Stimulated activated CD4-positive, alpha-beta T cell treated with anti-CD3 and anti-CD28 coated beads, Interleukin-12 subunit alpha, Interleukin-12 subunit beta, amount 100 ng/mL, for 4 hours (primary cell): ENCODE measurements at regions not wholly inside any gene's neighbourhood (a gene's known extent, or its start where the extent isn't known, plus 50 kb on each side); places are given as distances from the start of the nearest gene placed in this dataset.
A peak's percentile ranks its signal among the peaks of the same experiment; 100 is the strongest.
"Not testable (repeated sequence)": the region's sequence is repeated elsewhere in the genome, so short reads cannot be mapped to it uniquely, and the experiment has no call there.

Experiments used
- DNase-seq: peaks from one replicate; pipeline ENCODE4 v3.0.0-alpha.2; 2020

DNA sequence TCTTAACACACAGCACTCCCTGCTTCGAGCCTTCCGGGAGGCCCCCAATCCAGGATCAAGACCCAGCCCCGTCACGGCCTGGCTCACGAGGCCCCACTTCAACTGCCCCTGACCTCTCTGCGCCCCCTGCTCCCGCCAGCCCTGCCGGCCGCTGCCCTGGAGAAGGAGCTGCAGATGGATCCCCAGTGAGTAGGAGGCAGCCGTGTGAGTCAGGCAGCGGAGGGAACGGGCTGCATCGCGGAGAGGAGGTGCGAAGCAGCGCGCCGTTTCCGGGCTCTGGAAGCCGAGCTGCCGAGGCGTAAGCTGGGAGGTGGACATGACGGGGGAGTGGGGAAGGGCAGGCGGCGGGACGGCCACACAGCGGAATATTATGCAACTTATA is 133.4 kb downstream of the TPRA1 start:
- DNase-seq = peak; percentile 12

DNA sequence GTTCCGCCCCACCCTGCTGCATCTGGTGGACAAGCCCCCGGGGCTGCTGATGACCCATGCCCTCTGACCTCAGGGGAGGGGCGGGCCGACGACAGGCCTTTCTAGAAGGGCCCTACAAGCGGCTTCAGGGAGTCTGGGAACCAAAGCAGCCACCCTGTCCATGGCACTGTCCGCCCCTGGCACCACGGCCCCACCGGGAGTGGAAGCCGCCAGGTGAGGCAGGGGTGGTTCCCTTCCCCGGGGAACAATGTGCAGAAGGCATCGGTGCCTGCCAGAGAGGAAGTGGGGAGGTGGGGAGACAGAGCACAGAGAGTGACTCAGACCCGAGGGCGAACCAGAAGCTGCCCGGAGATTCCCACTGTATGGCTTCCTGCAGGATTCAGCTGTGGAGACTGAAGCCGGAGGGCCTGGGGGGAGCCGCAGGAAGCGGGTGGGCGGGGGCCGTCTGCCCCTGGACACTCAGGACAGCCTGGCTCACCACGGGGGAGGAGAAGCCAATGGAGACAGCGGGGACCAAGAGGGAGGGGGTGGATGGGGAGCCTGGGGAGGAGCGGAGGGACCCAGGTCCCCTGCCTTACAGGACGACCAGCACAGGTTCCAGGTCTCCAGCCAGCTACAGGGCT is 134.0 kb downstream of the TPRA1 start:
- DNase-seq = no peak

DNA sequence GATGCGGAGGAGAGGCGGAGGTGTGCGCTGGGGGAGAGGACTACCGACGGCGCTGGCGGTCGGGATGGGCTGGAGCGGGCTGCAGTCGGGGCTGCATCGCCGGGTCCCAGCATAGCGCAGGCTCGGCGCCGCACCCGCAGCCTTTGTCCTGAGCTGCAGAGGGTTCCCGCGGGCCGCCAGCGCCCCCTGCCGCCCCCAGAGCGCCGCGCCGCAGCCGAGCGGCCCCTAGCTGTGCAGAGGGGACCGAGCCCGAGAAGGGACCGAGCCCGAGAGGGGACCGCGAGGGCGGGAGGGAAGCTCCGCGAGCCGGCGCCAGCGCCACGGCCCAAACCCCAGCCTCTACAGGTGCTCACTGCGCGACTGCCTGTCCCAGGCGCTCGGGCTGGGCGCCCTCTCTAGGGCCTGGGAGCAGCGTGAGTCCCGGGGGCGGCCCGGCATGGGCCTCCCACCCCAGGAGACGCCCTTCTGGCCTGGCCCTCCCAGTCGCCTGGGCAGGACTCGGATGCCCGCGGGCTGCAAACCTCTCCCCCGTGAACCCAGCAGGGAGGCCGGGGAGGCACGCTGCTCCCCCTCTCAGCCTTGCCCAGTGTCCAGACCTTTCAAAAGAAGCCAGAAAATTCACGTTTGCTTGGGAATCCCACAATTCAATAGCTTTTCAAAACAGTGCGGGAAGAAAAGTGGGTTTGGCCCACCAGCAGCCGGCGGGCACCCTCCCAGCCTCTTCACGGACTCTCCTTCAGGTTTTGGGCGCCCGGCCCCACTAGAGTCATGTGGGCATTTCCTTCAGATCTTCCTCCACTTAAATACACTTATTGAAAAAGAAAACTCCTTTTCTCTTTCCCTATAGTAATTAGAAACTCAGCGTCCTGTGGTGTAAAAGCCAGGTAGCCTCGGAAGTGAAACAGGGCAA is 134.7 kb downstream of the TPRA1 start:
- peak; percentile 43 for DNase-seq

DNA sequence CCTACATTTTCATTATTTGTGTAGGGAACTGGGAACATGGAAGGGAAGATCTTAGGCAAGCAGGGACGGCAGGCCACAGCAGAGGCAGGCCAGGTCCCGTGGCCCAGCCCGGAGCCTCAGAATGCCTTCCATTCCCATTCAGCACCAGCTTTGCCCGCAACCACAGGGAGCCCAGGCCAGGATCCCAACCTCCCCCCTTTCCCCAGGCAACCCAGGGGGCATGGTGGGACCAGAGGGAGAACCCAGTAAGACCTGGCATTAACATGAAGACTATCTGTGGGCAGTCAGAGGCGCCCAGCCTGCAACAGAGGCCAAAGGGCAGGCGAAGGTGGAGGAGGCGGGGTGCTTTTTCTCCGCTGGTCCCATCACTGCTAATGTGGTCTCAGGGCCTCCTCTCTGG is 135.6 kb downstream of the TPRA1 start:
- DNase-seq = no peak

DNA sequence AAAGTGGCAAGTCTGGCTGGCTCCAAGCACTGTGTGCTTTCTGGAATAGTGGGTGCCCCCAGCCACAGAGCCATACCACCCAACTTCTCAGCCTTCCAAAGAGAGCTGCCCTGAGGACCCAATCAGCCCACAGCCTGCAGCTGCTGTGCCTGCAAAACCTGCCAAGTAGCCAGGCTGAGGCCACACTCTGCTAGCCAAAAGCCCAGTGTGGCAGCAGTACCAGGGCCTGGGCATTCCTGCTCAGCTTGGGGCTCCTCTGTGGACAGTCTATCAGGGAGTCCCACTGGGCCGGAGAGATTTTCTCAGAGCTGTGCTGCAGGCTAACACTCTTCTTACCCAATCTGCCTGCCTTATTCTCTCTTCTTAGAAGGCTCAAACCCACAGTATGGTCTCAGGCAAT is 136.5 kb downstream of the TPRA1 start:
- no peak for DNase-seq

- no peak for DNase-seq
Observed at GRCh38 chr3:127452321-127452821, 138.2 kb downstream of the TPRA1 start.

DNA sequence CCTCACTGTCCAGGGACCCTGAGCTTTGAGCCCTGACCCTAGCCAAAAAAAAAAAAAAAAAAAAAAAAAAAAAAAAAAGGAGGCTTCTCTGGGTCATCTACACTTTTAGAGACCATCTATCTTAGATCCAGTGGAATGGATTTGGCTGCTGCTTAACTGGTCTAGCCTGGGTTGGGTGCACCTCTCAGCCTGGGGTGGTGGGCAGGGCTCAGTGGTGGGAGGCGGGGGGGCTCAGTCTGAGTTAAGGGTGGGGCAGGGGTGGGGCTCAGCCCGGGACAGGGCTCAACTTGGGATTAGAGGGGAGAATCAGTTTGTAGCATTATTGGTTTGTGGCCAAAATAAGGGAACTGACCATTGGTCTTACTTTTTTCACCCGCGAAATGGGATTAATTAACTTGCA is 139.2 kb downstream of the TPRA1 start:
- DNase-seq = no peak

GRCh38 chr3:127450331-127450730 is 140.2 kb downstream of the TPRA1 start:
- DNase-seq = no peak

DNA sequence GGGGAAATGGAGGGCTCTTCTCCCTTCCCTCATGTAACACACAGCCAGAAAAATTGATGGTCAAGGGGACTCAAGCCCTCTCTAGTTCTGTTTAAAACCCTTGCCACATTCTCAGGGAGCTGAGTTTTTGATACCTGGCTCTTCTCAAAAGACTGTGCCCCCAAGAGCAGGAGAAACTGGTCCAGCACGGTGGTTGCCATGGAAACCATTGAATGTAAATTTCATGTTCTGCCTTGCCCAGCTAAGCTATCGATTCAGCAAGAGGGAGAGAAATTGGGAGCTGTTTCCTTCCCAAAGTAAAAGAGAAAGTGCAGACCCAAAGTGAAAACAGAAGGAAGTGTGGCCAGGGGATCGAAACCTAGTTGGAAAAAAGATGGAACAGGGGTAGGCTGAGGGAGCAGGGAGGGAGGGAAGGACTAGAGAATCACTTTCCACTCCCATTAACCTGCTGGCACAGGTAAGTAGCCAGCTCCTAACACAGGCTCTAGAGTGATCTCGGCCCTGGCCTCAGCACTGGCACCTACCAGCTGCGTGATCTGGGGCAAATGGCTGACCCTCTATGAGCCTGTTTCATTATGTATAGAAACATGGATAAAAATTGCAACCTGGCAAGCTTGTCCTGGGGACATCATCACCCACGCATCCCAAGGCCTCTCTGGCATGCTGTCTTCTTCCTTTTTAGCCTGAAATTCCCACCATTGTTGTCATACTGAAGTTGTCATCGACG is 140.9 kb downstream of the TPRA1 start:
- no peak for DNase-seq

- no peak for DNase-seq
Observed at GRCh38 chr3:127448671-127449070, 141.9 kb downstream of the TPRA1 start.

DNA sequence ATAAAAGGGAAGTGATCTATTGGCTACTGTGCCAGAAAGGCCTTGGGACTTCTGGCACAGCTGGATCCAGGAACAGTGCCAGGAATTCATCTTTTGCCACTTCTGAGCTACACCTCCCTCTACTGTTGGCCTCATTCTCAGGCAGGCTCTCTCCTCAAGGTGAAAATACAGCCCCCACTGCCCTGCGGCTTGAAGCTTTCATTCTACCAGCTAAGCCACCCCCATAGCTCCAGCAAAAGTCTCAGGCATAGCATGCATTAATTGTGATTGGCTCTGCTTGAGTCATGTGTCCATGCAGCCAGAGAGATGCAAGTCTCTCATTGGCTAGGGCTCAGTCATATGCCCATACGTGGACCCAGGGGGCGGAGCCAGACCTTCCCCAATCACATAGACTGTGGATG is 142.4 kb downstream of the TPRA1 start:
- no peak for DNase-seq

DNA sequence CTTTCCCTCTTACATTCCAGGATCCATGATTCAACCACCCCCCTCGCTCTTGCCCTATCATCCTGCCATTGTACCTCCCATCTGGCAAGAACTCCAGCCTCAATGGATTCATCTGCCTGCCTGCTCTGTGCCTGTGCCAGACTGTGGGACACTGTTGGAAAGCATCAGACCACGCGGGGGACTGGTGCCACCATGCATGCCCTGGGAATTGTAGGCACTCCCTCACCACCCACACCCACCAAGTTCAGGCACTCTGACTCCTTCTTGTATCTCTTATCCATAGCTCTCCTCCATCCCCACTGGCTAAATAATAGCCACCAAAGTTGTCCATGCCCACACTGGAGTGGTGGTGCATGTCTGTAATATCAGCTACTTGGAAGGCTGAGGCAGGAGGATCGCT is 143.8 kb downstream of the TPRA1 start:
- DNase-seq = no peak

DNA sequence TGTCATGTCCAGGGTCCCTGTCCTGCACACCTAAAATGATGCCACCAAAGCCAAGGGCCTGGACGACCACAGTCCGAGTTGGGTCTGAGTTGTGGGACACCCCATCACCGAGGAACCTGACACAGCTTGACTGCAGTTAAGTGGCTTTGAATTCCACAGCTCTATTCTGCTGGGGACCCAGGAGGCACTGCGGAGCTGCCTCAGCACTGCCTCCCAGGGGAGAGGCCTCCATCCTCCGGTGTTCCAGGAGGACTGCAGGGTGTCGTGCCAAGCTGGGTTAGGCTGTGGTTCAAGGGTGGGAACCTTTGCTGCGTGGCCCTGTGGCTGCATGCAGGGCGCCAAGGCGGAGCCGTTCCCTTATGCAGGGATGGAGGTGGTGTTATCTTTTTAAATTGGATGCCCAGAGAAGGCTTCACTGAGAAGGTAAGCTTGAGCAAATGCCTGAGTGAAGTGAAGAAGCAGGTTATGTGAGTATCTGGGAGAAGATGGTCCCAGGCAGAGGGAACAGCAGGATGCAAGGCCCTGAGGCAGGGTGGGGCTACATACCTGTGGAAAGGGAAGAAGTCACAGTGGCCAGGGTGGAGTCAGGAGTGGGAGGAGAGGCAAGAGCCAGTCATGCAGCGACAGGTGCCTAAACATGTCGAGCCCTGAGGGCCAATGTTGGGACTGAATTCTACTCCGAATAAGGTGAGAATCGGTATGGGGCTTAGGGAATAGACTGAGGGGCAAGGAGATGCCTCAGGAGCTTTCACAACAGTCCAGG is 144.8 kb downstream of the TPRA1 start:
- DNase-seq = no peak

GRCh38 chr3:127444761-127445160 is 145.8 kb downstream of the TPRA1 start:
- no peak for DNase-seq

- DNase-seq = no peak
Observed at GRCh38 chr3:127443581-127444375, 146.8 kb downstream of the TPRA1 start.

GRCh38 chr3:127442506-127442905 is 148.0 kb downstream of the TPRA1 start:
- no peak for DNase-seq

DNA sequence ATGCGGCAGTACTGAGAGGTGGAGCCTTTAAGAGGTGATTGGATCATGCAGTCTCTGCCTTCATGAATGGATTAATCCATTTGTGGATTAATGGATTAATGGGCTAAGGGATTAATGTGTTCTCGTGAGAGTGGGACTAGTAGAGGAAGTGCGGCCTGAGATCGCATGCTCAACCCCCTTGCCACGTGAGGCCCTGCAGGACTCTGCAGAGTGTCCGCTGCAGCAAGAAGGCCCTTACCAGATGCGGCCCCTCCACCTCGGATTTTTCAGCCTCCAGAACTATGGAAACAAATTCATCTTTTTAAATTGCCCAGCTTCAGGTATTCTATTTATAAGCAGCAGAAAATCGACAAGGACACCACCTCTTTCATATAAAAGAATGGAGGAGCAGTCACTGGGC is 148.8 kb downstream of the TPRA1 start:
- no peak for DNase-seq

- no peak for DNase-seq
Observed at GRCh38 chr3:127440384-127440783, 150.1 kb downstream of the TPRA1 start.

- DNase-seq = no peak
Observed at GRCh38 chr3:127439621-127440020, 150.9 kb downstream of the TPRA1 start.

DNA sequence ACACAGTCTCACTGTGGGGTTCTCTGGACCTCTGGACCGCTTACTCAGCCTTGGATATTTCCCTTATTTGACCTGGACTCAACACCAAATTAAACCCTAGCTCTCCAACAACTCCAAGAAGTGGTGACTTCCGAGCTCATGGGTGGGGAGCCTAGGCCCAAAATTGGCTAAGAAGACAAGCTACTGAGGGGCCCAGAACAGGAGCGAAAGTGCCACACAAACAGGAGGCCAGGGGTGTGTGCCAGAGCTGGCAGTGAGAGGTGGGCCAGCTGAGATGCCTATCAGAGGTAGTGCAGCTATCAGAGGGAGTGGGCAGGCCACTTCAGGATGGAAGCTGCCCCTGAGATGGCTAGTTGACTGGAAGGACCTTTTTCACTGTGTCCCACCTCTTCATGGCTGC is 151.1 kb upstream of the PRR20G start:
- DNase-seq = no peak

GRCh38 chr3:127438371-127438770 is 150.5 kb upstream of the PRR20G start:
- DNase-seq = no peak

GRCh38 chr3:127435299-127435698 is 147.5 kb upstream of the PRR20G start:
- DNase-seq = not testable (repeated sequence)
